ENCODE measurements at regions not wholly inside any gene's neighbourhood (a gene's known extent, or its start where the extent isn't known, plus 50 kb on each side); places are given as distances from the start of the nearest gene placed in this dataset.

DNA sequence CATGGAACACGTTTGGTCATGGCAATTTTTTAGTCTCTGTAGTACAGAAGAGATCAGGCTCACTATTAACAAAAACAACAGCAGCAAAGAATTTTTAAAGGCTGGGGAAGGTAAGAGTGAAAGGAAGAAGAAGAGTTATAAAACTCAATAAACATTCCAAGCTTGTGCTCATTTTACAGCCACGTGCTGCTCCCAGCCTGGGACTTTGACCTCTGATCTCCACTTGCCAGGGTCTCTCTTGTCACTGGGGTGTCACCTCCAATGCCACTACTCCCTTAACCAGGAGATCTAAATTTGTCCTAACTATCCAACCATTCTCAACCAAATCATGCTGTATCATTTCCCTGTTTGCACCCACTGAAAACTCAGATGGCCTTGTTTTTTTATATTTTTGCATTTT is 605.1 kb downstream of the VRK1 start:
- DNase-seq (ENCODE audit: low spot score) = no peak

DNA sequence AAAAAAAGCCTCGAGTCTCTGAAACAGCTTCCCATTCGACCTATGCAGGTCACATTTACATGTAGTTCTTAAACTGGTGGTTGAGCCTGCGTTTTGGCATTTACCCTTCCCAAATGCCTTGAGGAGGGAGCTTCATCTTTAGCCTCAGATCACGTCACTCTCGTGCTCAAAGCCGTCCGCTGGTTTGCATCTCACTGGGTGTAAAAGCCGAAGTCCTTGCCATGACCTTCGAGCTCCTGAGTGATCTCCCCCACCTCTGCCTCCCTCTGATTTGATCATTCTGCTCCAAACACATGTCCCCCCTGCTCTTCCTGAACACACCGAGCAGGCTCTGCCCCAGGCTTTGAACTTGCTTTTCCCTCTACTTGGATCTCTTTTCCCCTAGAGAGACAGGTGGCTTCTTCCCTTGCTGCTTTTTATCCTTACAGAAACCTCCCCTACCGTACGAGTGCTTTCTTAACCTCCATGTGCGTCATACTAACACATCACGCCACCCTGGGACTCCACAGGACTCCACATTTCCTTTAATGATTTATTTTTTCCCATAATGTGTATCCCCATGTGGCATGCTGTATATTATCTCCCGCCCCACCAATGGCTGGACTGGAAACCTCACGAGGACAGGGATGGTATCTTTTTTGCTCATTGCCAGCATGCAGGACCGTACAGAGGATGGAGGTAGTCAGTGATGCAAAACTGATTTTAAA is 610.7 kb downstream of the VRK1 start:
- no peak for DNase-seq (ENCODE audit: low spot score)

DNA sequence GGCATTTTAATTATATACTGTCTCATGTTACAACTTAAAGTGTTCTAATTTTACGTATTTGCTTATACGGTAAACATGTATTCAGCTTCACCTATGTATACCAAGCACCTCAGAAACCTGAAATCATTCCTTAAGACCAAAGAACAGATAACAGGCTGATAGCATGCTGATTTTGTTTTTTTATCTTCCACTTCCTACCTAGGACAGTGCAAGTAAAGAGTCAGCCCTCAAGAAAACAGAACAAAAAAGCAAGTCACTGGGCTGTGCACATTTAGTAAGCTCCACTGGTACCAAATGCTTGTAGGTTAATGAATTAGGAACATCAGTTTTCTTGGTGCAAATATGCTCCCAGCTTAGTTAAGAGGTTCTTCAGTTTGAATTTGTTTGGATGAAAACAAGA is 611.3 kb downstream of the VRK1 start:
- no peak for DNase-seq (ENCODE audit: low spot score)

DNA sequence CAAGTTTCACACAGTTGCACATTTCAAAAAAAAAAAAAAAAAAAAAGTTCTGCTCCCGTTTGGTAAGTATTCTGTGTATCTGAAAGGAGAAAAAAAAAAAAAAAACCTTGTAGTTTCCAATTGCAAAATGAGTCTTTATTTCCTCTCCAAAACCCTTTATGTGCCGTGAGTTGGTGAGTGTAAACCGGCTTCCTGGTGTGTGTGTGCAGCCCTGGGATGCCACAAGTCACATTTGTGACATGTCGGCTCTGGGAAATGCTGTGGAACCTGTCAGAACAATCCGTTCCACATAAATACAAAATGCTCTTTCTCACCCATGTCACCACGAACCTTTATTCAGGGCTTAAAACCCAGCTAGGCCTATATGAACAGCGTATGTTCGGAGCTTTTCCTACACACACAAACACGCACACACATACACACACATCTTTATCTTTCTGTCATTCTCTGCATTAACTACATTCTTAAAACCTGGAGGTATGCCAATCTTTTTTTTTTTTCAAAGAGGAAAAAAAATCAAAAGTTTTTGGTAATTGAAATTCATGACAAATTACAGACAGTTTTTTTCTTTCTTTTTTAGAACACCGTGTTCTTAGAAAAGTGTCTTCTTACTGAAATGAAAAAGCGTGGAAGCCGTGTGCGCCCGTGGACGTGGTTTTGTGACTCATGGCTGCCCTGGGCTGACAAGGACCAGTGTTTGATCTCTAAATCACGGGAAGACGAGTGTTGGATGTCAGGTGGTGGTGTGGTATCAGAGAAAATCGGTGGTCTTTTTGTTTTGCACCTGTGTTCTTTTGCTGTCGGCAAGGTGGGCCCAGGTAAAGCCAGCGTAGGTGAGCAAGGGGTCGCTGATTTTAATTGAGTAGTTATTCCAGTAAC is 612.0 kb downstream of the VRK1 start:
- no peak for DNase-seq (ENCODE audit: low spot score)

DNA sequence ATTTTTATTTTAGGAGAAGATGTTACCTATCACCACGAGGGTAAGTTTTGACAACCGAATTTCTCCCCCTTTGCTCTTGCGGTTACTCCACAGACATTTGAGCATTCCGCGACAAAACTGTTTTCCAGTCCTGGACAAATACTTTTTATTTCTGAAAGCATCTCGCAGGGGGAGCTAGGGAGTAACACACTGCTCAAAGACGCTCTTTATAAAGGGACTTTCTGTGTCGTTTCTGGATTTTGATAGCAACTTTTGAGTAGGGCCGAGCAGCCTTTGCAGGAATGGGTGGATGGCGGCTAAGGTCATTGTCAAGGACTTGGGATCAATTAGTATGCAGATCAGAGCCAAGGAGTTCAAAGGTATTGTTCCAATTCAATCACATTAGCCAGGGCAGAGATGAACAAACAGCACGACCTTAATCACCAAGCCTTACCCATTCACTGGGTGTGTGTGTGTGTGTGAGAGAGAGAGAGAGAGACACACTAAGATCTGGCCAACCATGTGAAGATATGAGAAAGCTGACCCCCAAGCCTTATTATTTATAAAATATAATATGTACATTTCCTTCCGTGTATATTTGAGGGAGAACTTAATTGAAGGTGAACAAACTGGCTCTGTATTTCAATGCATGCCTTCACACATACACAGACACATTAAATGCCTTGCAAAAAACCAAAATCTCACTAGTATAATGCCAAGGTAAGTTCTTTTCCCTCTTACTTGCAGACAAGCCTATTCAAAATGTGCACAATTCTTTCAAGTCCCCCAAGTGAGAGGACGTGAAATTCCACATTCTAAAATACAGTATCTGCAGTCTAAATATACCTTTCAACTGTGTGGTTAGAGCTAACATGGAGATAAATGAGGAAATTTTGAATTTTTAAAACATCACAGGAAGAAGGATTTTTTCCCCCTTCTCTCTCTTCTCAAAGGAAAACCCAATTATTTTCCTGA is 613.8 kb downstream of the VRK1 start:
- DNase-seq (ENCODE audit: low spot score) = no peak

DNA sequence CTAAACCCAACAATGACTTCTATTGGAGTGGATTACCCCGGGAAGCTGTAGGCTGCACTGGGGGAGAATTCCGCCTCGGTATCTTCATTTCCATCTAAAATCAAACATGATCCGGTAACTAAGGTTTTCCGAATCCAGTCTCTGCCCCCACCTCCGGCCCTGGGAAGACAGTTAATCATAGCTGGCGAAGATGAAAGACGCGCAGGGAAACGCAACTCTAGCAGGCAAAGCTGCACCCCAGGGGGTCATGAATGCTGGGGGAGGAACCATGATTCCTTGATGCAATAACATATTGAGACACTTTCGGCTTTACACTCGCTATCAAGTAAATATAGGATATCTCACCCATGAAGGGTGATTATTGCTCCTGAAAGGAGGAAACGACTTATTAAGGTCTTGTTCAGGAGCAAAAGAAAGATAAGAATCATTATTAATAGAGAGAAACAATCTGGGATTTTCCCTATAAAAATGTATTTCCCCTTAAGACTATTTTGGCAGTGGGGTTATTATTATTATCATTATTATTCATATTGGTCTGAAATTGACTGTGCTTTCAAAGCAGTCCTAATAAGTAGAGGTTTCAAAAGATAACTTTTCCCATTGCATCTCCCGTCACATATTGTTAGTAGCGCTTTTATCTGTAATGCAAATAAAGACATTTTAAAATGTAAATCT is 614.9 kb downstream of the VRK1 start:
- DNase-seq (ENCODE audit: low spot score) = peak; percentile 63

DNA sequence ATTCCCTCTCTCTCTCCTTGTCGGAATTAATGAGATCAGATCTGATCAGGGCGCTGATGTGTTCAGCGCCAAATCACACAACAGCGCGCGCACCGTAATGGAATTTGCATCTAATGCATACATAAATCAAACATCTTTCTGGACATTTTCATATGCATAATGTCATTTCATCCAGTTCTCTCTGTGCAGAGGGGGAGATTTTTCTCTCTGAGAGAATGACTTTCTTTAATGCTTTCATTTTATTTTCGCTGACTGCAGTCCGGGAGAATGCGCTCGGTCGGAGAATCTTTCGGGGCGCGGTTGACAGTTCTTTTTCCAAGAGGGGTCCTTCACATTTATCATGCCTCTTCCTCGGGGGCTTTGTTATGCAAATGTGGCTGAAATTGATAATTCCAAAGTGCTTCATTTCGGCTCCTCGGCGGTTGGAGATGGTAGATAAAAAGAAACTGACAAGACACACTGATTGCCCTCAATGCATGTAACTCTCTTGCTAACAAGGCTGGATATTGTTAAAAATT is 615.9 kb downstream of the VRK1 start:
- no peak for DNase-seq (ENCODE audit: low spot score)

DNA sequence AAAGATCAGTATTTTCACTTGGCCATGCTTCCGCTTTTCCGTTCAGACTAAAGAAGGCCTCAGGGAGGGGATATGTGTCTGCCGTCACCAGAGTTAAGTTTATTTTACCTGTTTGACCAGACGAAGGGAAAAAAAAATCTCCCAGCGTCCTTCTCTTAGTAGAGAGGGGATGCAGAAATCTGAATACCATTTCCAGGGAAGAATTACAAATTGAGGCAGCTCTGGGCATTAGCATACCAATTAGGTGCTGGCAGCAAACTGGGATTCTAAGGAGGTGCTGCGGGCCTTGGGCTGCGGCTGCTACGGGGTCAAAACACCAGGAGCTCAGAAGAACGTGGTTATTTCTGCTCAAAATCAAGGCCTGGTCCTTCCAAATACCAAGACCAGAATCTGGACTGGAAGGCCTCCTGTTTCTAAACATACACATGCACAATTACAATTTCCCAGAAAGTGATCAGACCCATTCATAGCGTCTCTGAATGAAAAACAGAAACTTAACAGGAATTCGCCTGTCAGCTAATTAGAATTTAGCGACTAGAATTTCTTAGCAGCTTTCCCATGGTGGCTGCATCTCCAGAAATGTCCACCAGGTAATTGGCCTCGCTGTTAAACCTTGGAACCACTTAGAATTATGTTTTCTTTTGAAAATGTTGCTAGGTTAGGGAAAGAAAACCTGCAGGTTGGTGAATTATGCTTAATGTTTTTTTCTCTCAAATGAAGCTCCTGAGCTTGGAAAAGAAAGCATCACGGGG is 617.0 kb downstream of the VRK1 start:
- no peak for DNase-seq (ENCODE audit: low spot score)

DNA sequence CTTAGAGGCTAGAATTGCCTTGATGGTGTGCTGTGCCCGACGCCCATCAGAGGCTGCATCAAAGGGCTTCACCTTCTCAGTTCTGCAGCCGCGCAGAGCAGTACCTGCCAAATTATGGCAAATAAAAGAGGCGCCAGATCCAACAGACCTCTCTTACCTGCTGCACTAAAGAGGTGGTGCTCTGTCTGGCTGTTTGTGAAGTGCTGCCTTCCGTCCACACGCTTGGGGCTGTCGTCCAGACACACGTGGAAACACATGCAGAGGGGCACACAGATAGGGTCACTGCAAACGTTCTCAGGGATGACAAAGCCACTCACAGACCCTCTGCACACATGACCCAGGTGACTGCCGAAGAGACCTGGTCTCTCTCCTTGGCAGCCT is 617.5 kb downstream of the VRK1 start:
- DNase-seq (ENCODE audit: low spot score) = no peak

DNA sequence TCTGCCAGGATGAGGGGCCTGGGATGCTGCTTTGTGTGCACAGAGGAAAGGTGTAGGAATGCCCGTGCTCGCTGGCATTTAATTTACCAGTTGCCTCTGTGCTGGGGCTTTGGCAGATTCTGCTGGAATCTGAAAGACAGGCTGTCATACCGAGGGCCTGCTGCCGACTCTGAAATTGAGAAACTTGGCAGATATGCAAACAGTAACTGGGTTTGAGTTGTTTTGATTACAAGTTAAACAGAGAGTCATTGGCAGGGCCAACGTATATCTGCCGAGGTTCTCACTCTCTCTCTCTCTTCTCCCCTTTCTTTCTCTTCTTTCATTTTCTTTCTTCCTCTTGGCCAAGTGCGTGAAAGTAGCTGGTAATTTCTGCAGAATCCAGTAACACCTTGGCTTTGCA is 618.7 kb downstream of the VRK1 start:
- DNase-seq (ENCODE audit: low spot score) = no peak

DNA sequence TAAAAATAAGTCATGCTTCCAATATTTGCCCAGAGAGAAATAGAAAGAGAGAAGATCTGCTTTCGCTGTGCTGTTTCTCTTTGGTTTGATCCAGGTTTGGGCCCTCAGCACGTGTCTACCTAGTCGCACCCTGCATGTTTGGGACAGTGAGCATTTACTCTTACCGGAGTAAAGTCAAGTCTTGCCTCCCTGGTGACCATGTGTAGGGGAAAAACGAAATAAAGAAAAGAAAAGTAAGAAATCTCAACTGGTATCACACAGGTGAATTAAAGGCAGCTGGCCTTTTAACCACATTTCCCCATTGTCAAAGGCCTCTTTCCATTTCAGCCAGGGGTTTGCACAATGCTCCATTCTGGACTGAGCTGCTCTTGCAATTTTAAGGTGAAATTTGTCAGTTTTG is 619.4 kb downstream of the VRK1 start:
- DNase-seq (ENCODE audit: low spot score) = no peak

DNA sequence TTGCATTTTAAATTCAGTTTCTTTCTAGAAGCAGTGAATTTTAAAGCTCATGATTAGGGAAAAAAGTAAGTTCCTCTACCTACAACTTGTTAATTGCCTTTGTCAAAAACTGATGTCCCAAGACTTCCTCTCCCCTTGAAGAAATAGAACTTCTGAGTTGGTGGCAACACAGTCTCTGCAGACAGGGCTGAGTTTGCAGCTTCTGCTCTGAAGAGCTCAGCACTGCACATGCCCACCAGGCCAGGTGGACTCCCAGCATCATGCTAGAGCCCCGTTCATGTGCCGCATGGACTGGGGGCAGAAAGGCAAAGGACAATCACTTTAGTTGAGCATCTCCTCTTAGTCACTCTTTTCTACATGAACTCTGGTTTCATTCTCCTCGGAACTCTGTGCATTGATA is 620.1 kb downstream of the VRK1 start:
- no peak for DNase-seq (ENCODE audit: low spot score)

DNA sequence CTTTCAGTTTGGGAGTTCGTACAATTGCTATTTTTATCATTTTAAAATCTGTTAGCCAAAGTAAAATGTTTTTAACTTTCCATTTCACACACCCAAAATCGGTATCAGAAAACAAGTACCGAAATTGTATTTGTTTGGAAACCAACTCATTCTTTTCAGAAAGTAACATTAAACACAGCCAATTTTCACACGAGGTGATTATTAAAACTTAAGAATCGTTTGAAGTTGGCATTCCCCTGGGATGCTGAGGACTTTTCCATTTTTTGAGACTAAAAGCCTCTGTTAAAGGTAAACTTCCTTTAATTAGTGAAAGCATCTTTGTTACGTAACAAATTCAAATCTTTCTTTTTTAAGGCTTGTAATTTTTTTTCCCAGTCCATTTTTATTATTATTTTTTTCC is 623.0 kb downstream of the VRK1 start:
- DNase-seq (ENCODE audit: low spot score) = no peak

DNA sequence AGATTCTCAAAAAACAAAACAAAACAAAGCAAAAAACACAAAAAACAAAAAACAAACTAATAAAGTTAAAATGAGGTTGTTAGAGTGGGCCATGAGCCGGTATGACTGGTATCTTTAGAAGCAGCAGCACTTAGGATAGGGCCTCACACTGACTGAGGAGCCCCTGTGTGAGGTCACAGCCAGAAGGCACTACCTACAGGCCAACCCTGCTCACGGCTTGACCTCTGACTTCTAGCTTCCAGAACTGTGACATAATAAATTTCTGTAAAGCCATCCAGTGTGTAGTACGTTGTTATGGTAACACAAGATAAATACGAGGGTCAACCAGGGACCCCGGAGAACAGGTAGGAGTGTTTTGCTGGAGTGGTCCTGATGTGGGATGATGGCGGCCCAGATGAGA is 629.6 kb downstream of the VRK1 start:
- DNase-seq (ENCODE audit: low spot score) = no peak

DNA sequence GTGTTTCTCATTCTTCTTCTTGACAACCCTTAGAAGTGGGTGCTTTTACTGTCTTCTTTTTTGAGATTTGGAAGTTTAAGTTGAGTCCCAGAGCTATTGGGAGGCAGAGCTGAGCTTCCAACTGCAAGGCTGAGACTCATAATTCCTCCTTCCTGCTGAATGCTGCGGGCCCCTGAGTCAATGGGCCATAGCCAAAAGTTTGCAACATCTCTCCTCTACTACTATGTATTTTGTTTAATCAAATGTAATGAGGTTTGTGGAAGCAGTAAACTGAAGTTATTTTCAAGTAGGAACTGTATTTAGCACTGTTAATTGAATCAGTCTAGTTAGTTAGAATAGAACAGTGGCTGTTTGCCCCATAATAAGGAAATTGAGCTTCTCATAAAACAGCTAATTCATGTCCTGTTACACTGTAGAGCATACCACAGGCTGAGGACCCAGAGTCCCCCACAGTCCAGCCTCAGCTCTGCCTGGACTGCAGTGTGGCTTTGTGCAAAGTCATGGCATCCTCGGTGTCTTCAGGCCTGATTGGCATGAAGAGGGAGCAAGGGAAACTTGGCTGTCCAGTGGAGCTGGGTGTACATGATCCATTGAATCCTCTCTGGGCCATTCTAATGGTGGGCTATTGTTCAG is 631.7 kb downstream of the VRK1 start:
- DNase-seq (ENCODE audit: low spot score) = no peak

DNA sequence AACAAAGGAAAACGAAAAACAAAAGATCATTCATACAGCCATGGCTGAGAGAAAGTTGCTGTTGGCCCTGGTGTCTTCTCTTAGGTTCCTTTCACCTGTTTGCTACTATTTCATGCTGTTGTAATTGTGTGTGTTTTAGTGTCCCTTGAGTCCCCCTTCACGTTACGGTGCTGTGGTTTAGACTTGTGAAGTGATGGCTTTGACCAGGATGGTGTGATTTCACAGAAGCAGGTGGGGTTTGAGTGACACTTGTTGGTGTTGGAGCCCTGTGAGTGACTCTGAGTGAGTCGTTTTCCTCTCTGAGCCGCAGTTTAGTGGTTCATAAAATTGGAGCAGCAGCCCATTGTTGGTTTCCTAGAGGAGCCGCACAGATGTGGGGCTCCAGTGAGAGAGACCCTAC is 635.4 kb downstream of the VRK1 start:
- DNase-seq (ENCODE audit: low spot score) = no peak

DNA sequence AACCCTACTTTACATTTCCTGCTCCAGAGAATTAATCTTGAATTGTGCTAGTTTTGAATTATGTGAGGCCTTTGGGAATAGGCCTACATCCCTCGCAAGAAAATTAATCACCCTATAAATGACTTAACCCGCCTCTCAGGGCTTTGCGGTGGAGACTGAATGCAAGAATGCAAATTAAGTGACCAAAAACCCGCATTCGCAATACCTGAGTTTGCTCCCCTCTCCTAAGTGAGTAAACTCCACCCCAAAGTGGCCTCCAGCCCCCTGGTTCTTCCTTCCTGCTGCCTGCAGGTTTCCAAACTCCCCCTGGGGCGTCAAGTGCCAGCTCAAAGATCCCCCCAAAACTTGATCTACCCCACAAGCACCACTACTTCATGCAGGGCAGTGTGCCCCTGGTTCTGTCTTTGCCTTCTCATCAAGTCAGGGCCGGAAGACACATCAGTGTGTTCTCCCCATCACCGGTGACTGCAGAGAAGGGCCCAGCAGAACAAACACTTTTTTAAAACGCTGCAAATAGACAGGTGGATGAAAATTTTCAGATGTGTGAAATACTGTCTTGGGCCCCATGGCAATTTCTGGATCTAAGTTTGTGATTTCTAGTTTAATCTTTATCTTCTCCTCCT is 644.7 kb downstream of the VRK1 start:
- no peak for DNase-seq (ENCODE audit: low spot score)

DNA sequence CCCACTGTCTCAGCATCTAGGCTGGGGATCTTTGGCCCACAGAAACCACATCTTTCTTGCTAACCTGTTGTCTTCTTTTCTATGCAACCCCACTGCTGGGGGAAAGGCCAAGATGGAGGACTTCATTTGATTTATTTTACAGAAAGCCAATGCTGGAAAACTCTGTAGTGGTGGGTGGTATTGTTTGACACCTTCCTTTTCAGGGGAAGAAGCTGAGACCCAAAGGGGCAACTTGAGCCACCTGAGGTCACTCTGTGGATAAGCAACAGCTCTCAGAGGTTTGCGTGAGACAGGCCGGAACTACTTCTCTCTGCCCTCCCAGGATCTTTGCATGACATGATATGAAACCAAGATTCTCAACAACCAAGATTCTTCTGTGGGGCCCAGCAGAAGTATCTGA is 645.2 kb downstream of the VRK1 start:
- DNase-seq (ENCODE audit: low spot score) = no peak

DNA sequence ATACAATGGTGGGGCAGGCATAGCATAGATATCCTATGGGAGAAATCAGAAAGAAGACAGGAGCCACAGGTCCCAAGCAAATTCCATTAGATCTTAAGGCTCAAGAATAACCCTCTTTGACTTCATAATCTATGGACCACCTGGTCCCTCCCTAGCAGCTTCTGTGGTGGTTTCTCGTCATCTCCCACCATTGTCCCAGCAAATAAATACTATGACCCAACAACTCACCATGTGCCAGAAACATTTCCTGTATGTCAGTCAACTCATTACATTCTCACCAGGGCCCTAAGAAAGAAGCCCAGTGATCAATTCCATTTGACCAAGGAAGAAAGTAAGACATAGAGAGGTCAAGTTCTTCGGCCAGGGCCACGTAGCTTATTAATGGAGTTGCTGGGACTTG is 646.2 kb downstream of the VRK1 start:
- no peak for DNase-seq (ENCODE audit: low spot score)

DNA sequence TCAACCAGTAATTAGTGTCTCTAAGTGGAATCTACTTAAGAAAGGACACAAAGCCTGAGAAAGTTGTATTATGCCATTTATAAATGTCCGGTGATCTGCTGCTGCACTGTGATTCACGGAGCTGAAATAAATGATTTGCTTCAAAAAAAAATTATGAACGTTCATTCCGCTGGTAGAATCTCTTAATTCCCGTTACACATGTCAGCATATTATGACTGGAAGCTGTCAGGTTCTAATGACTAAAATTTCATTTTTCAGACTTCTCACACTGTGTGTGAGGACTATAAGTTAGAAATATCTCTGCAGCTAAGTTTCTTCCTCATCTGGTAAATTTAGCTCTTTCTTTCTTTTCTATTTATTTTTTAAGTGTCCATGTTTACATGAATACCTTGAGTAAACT is 647.1 kb downstream of the VRK1 start:
- DNase-seq (ENCODE audit: low spot score) = no peak
